22Rv1 (cell line): ENCODE measurements at regions not wholly inside any gene's neighbourhood (a gene's known extent, or its start where the extent isn't known, plus 50 kb on each side); places are given as distances from the start of the nearest gene placed in this dataset.
"Not testable (repeated sequence)": the region's sequence is repeated elsewhere in the genome, so short reads cannot be mapped to it uniquely, and the experiment has no call there.

Experiments used
- CTCF ChIP-seq: fragments of 450-650 bp; IDR thresholded peaks from 2 replicates; pipeline ENCODE4 v1.5.1; 2017; ENCODE audit warnings: mild to moderate bottlenecking
- ZFX ChIP-seq: fragments of 450-650 bp; IDR thresholded peaks from 2 replicates; pipeline ENCODE4 v1.6.1; 2017; ENCODE audit warnings: antibody characterized with exemption, borderline replicate concordance

- TF ChIP-seq CTCF, ZFX: not testable (repeated sequence)
Observed at GRCh38 chr9:38484076-38484665, 59.9 kb upstream of the IGFBPL1 start.
